GM19452 (cell line): ENCODE measurements at regions not wholly inside any gene's neighbourhood (a gene's known extent, or its start where the extent isn't known, plus 50 kb on each side); places are given as distances from the start of the nearest gene placed in this dataset.
"Not testable (repeated sequence)": the region's sequence is repeated elsewhere in the genome, so short reads cannot be mapped to it uniquely, and the experiment has no call there.

Source experiments
- ATAC-seq: cut with Tn5 transposase; IDR thresholded peaks from one replicate; pipeline ENCODE4 v1.9.1; 2021; ENCODE audit not compliant: unreplicated experiment

GRCh38 chr5:167355346-167355745 is 936.1 kb upstream of the WWC1 start:
- no peak for ATAC-seq

- ATAC-seq = no peak
Observed at GRCh38 chr5:167356374-167356773, 935.1 kb upstream of the WWC1 start.

GRCh38 chr5:167358868-167359492 is 932.5 kb upstream of the WWC1 start:
- ATAC-seq = no peak

GRCh38 chr5:167361795-167362194 is 929.6 kb upstream of the WWC1 start:
- ATAC-seq = no peak

GRCh38 chr5:167363065-167363464 is 928.4 kb upstream of the WWC1 start:
- ATAC-seq = no peak

GRCh38 chr5:167375125-167375524 is 916.3 kb upstream of the WWC1 start:
- ATAC-seq = no peak

GRCh38 chr5:167378894-167379723 is 912.3 kb upstream of the WWC1 start:
- no peak for ATAC-seq

- no peak for ATAC-seq
Observed at GRCh38 chr5:167381457-167381856, 910.0 kb upstream of the WWC1 start.

- ATAC-seq = no peak
Observed at GRCh38 chr5:167389537-167389936, 901.9 kb upstream of the WWC1 start.

- ATAC-seq = not testable (repeated sequence)
Observed at GRCh38 chr5:167391286-167391685, 900.2 kb upstream of the WWC1 start.

GRCh38 chr5:167392240-167392639 is 899.2 kb upstream of the WWC1 start:
- ATAC-seq = no peak

GRCh38 chr5:167393358-167393757 is 898.1 kb upstream of the WWC1 start:
- ATAC-seq = no peak

- no peak for ATAC-seq
Observed at GRCh38 chr5:167402671-167403070, 888.8 kb upstream of the WWC1 start.

- no peak for ATAC-seq
Observed at GRCh38 chr5:167406513-167406912, 884.9 kb upstream of the WWC1 start.

- no peak for ATAC-seq
Observed at GRCh38 chr5:167412556-167412955, 878.9 kb upstream of the WWC1 start.

- no peak for ATAC-seq
Observed at GRCh38 chr5:167413506-167413905, 877.9 kb upstream of the WWC1 start.

GRCh38 chr5:167414611-167415010 is 876.8 kb upstream of the WWC1 start:
- ATAC-seq = no peak

GRCh38 chr5:167415779-167416746 is 875.4 kb upstream of the WWC1 start:
- no peak for ATAC-seq

GRCh38 chr5:167417662-167418061 is 873.8 kb upstream of the WWC1 start:
- ATAC-seq = no peak

- ATAC-seq = no peak
Observed at GRCh38 chr5:167425161-167425560, 866.3 kb upstream of the WWC1 start.

- ATAC-seq = no peak
Observed at GRCh38 chr5:167426501-167426900, 864.9 kb upstream of the WWC1 start.
